Islet precursor cell (in vitro differentiated cells): ENCODE measurements at regions not wholly inside any gene's neighbourhood (a gene's known extent, or its start where the extent isn't known, plus 50 kb on each side); places are given as distances from the start of the nearest gene placed in this dataset.
"Not testable (repeated sequence)": the region's sequence is repeated elsewhere in the genome, so short reads cannot be mapped to it uniquely, and the experiment has no call there.

Source experiments
- DNase-seq: peaks from one replicate; pipeline ENCODE4 v3.0.0-alpha.2; 2018

DNA sequence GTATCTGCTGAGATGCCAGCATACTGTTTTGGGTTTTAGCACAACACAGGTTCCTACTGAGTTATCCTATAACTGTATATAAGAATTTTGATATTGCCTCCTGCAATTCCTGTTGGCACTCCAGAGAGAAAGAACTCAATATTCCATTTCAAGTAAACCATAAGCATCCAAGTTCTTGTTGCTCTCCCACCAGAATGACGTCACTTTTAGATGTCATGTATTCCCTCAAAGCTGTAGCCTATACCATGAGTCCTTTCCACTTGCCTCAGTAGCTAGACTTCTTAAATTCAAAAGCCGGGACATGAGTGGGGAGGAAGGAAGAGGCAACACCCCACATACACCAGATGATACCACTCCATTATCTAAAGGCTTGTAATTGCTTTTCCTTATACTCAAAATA lies 171.5 kb downstream of the ALDH8A1 start:
- no peak for DNase-seq

DNA sequence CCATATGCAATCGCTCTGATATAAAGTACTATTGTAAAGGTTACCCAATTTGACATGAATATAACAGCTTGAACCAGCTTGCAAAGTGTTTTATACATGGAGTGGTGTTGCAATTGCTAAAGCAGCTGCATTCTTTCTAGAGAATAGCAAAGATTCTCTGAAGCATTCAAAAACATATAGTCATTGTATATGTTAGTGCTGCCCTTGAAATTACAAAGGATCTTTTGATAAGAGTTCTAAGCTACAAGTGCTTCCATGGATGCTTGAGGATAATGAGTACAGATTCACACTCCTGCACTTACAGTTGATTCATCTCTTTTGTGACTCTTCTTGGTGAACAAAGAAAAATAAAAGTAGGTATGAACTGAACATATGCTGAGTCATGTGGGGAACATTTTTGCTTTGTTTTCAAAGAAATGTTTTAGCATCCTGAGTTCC lies 175.7 kb downstream of the ALDH8A1 start:
- DNase-seq: no peak

DNA sequence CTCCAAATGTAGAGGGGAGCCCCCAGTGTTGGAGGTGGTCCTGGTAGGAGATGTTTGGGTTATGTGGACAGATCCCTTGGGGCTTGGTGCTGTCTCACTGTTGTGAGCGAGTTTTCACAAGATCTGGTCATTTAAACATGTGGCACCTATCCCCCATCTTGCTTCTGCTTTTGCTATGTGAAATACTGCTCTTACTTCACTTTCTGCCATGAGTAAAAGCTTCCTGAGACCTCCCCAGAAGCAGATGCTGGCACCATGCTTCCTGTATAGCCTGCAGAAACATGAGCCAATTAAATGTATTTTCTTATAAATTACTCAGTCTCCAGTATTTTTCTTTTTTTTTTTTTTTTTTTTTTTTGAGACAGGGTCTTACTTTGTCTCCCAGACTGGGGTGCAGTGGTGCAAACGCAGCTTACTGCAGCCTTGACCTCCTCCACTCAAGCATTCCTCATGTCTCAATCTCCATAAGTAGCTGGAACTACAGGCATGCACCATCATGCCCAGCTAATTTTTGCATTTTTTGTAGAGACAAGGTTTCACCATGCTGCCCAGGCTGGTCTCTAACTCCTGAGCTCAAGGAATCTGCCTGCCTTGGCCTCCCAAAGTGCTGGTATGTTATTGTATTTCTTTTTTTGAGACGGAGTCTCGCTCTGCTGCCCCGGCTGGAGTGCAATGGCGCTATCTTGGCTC lies 177.1 kb downstream of the ALDH8A1 start:
- no peak for DNase-seq

DNA sequence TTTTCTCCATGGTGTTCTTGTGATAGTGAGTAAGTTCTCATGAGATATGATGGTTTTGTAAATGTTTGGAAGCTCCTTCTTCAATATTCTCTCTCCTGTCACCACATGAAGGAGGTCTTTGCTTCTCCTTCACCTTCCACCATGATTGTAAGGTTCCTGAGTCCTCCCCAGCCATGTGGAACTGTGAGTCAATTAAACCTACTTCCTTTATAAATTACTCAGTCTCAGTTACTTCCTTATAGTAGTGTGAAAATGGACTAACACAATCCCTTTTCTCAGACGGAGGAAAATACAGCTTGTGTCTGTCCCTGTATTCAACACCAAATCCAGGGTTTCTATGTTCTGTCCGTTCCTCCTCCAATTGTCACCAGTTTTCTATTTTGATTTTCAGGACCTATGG lies 181.0 kb downstream of the ALDH8A1 start:
- DNase-seq: no peak

DNA sequence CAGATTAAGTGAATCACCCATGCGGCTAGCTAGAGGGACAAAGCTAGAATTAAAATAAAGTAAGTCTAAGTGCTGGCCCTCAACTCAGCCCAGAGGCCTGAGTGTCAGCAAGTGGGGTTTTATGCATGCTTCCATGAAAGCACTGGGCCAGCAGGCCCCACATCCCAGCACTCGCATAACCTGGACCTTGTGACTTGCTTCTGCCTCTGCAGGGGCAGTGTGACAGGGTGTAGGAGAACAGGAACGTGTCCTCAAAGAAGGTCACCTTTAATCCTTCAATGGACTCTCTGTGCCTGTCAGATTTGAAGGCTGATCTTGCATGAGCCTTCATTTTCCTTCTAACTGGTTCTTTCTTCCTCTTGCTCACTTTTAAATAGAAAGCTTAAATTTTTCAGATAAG lies 183.4 kb downstream of the ALDH8A1 start:
- DNase-seq: no peak

DNA sequence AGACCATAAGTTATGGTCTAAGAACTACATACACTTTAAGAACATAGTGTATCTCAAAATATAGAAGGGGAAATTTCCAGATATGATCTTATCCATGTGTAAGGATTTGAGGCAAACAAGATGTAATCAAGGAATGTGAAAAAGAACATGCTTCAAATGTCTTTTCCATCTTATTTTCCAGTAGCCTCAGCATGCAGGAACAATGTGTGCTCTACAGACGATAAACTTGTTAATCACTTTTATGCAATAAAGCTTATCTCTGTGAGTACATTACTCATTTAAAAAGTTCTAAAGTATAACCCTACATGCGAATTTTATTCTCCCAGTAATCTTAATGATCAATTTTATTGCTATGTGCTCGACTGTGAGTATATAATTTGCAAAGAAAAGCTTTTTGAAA lies 185.2 kb downstream of the ALDH8A1 start:
- no peak for DNase-seq

DNA sequence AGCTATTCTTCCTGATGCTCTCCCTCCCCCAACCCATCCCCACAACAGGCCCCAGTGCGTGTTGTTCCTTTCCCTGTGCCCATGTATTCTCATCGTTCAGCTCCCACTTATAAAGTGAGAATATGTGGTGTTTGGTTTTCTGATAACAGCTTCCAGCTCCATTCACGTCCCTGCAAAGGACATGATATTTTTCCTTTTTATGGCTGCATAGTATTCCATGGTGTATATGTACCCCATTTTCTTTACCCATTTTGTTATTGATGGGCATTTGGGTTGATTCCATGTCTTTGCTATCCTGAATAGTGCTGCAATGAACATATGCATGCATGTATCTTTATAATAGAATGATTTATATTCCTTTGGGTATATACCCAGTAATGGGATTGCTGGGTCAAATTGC lies 186.3 kb downstream of the ALDH8A1 start:
- not testable (repeated sequence) for DNase-seq

DNA sequence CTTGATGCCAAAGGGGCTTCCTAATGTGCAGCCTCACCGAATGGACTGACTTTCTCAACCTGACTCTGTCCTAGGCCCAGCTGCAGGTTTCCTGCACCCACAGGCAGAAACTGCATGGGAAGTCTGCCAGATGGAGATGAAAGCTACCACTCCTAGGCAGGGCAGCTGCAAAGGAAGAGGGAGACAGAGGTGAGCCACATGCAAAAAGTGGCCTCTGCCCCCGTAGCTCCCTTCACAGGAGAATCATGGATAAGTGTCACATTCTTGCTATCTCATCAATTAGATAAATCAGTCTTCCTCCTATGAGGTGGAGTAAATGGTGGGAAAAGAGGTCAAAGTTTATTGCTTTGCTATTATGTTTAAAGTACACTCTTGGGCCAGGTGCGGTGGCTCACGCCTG lies 191.3 kb downstream of the ALDH8A1 start:
- DNase-seq: no peak

DNA sequence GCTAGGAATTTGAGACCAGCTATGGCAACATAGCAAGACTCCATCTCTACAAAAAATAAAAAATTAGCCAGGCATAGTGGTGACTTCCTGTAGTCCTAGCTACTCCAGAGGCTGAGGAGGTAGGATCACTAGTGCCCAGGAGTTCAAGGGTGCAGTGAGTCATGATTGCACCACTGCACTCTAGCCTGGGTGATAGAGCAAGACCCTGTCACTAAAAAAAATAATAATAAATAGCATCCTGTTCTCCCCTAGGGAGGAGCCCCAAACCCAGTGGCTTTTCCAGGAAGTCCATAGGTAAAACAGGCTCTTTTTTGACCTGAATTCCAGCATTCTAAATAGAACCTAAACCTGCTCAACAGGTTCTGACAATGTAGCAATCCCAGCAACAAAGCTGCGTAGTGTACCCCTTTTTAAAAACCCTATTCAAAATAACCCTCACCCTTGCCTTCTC lies 192.0 kb downstream of the ALDH8A1 start:
- DNase-seq: peak; percentile 57

DNA sequence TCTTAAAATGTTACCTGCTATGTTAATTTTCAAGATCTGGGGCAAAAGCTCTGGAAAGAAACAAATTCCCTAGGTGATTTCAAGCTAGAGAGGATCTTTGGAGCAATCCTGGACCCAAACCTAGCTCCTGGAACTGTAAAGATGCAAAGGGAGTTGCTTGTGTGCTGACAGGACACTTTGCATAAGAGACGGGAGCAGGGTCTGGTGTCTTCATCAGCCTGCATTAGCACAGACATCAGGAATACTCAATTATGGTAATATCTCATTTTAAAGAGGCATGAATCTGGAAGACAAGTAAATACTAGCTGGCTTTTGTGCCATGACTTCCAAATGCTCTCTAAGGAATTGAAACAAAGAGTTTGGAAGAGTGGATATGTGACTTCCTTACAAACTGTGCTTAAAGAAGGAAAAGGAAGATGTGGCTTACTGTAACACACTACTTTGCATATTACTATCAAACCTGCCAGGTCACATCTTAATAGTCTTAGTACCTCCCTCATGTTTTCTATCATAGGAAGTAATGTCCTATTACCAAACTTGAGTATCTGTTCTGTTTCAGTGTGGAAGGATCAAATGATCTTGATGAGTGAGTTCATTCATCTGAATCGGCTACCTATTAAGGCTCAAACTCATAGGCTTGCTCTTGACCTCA lies 193.4 kb downstream of the ALDH8A1 start:
- DNase-seq: no peak

DNA sequence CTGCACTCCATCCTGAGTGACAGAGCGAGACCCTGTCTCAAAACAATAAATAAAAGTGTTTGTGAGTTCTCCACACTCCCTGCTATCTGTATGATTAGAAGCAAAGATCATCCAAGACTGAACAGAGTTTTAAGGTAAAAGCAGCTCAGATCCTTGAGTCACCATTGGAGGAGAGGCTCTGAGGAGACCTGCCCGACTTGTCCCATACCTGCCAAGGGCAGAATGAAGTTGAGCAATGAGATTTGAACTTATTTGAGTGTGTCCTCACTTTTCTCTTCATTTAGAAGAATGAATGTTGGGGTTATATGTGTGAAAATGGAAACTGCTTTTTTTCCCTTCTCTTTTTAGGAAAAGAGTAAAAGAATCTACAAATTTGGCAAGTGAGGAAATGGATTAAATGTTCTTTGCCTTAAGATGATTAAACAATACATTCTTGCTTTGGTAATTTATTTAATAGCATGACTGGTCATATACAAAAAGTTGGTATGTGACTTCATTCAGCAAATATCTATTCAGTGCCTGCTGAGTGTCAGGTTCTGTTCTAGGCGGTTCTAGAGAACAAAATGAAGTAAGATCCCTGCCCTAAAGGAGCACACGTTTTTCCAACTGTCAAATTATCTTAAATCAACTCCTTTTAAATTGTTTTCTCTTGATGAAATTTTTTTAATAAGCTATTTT lies 195.7 kb downstream of the ALDH8A1 start:
- DNase-seq: no peak

DNA sequence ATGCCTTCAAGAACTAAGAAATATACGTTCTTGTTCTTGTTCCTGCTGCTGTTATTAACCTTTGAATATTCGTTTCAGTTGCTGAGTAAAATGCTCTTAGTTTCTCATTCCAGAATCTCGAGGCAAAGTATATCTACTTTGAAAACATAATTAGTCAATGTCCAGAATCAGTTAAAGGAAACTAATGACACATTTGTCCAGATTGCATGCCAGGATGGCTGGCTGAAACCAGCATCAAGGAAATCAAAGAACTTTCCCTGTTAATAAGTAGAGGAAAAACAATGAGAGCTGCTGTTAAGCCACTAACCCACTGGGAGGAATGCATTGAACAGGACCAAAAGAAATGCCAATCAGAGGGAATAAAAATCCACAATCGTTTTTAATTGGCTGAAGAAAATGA lies 196.9 kb downstream of the ALDH8A1 start:
- no peak for DNase-seq

DNA sequence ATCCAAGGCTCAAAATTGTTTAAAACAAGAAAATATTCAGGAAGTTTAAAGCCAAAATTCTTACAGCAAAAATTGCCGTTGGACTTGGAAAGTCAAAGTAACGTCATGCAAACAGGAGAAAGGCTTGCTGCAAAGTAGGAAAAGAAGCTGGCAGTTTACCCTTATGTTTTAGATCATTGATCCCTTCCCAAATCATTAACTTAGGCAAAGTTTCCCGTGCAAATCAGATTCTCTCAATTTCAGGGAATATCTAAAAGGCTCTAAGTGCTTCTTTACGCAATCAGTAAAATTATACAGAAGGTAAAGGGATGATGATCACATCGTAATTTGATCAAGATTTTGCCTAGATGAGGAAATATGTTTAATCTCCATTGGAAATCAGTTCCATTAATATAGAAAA lies 197.5 kb downstream of the ALDH8A1 start:
- DNase-seq: no peak

DNA sequence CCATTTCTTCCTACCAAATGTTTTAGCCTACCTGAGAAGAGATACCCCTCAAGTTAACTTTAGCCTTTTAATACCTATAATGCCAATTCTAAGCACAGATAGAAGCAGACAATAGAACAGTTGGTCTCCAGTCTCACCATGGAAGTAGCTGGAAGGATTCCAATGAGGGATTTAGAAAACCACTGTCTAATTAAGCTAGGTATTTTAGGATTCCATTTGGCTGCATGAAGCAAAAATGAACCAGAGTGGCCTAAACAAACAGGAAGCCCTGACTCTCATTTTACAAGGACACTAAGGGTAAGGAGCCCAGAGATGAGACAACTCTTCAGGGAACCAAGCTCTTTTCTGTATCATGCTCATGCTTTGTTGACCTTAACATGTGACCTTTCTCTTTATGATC lies 199.2 kb downstream of the ALDH8A1 start:
- DNase-seq: no peak

DNA sequence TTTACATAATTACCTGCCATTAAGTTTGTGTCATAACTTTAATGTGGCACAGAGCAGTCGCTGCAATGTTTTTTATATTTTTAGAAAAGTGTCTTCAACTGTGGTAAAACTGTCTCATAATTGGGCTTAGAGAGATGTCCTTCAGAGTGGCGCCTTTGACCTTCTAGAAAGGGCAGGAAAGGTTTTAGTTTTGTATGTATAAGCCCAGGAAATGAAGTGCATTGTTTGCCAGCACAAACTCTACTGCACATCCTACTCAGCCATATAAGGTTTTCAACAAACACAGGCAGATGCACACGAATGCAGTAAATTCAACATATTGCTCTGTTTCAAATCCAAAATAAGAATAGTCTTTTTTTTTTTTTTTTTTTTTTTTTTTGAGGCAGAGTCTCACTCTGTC lies 201.4 kb downstream of the ALDH8A1 start:
- DNase-seq: no peak

DNA sequence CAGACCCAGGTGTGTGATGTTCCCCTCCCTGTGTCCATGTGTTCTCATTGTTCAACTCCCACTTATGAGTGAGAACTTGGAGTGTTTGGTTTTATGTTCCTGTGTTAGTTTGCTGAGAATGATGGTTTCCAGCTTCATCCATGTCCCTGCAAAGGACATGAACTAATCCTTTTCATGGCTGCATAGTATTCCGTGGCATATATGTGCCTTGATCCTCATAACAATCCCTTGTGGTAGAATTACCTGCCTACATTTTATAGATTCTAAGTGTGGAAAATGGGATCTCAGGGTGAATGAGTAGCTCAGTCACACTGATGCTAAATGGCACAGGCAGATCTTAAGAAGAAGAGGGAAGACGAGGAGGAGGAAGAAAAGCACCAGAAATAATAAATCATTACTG lies 202.7 kb downstream of the ALDH8A1 start:
- not testable (repeated sequence) for DNase-seq

DNA sequence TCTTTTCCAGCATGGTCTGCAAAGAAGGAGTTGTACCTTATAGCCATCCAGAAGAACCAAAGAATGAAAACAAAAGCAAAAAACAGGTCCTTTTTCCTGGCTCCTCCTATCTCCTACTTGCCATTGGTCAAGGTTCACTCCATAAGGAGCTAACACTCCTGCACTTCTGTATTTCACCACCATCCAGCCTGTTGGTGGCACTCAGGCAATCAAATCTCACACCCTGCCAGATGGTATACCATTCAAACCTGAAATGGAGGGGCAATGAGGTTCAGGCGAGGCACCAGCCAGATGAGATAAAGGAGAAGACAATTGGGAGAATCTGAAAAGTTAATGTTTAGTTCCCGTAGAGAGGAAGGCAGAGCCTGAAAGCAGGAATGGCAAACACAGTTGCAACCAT lies 203.8 kb downstream of the ALDH8A1 start:
- DNase-seq: no peak

DNA sequence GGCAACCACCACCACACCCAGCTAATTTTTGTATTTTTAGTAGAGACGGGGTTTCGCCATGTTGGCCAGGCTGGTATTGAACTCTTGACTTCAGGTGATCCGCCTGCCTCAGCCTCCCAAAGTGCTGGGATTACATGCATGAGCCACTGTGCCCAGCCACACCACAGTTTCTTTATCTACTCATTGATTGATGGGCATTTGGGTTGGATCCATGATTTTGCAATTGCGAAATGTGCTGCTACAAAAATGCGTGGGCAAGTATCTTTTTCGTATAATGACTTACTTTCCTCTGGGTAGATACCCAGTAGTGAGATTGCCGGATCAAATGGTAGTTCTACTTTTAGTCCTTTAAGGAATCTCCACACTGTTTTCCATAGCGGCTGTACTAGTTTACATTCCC lies 204.7 kb downstream of the ALDH8A1 start:
- not testable (repeated sequence) for DNase-seq

DNA sequence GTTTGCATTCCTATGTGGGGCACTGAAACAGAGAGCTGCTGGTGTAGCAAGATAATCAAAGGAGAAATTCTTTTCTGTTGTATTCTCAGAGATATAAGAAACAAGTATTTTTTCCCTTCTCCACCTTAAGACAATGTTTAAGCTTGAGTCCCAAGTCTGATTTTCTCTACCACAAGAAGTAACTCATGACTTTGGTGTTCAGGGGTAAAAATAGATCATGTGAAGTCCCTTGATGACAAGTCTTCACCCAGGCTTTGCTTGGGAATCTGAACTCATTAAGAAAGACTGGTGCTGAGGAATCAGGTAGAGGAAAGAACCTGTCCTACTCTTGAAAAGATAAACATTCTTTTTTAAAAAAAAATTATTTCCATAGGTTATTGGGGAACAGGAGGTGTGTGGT lies 205.6 kb downstream of the ALDH8A1 start:
- DNase-seq: no peak

DNA sequence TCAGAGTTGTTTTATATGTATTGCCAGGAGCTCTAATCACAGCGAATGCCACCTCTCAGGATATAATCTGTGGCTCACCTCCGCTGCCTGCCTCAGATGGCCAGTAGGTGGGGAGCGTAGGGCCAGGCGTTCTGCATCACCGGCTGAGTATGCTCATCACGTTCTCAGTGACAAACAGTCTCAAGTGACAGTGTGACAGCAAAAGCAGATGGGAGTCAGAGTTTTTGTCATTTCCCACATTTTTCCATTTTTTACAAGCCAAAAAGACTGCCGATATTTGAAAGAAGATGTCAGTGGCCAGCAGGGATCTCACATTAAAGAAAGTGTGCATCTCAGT lies 208.7 kb downstream of the ALDH8A1 start:
- DNase-seq: peak; percentile 54

DNA sequence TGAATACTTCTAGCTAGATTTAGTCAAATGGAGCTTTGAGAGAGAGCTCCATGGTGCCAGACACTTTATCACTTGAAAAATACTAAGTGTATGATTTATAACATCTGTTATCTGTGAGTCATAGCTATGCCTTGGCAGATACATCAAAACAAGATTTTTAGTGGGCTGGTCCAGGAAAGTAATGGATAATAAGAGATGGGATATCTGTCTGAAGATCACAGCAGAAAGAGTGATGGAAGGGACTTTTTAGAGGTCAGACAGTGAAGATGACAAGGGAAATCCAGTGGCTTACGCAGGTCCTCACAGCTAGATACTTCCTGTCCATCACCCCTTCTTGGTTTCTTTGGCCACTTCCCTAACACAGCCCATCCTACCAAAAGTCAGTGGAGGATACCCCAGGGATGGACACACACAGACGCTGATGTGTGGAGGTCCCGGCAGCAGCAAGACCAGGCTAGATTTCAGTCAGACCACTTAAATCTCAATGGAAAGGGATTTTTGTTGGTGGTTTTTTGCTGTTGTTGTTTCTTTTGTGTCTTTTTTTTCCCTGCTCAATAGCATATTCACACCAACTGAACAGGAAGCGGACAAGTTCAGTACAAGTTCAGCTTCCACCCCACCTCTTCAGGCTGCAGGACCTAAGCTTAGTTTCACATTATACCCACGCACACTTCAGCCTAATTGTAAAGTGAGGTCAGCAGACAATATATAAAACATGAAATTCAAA lies 209.3 kb downstream of the ALDH8A1 start:
- no peak for DNase-seq

DNA sequence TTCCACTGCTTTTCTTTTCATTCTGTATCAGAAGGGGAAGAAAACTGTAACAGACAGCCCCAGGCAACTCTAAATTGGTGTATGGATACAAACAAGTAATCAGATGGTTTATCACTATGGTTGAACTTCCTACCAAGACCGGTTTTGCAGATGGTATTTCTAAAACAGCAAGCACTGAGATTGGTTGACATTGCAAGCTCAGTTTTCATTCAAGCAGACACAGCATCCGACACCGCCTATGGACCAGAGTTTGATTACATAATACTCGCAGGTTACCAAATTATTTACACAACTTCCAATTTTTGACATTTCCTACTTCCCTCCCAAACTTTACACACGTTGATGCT lies 209.9 kb downstream of the ALDH8A1 start:
- DNase-seq: no peak

DNA sequence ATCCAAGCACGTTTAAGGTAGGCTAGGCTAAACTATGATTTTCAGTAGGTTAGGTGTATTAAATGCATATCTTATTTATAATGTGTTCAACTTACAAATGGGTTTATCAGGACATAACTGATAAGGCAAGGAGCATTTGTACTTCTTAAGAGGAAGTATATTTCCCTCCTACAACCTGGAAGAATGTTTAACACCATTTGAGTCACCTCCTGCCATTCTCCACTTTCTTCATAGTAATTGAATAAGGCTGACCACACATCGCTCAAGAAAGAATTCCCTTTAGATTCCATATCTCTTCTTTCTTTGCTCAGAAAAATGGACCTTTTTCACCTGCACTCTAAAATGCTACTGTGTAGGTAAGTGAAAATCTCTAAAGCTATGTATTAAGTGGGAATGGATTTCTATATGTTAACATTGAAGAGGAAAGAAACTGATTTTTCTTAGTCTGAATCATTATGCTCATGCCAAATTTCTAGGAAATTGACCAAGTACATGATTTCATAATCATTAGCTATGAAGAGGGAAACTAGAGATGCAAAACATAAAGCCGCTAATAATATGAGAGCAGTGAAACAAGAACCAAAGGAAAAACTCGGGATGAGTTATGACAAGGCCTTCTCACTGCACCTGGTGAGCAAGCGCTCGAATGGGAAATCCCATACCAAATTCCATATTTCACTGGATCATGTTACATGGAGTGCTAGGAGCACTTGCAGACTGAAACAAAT lies 210.4 kb downstream of the ALDH8A1 start:
- DNase-seq: no peak
